ENCODE measurements at regions not wholly inside any gene's neighbourhood (a gene's known extent, or its start where the extent isn't known, plus 50 kb on each side); places are given as distances from the start of the nearest gene placed in this dataset.

DNA sequence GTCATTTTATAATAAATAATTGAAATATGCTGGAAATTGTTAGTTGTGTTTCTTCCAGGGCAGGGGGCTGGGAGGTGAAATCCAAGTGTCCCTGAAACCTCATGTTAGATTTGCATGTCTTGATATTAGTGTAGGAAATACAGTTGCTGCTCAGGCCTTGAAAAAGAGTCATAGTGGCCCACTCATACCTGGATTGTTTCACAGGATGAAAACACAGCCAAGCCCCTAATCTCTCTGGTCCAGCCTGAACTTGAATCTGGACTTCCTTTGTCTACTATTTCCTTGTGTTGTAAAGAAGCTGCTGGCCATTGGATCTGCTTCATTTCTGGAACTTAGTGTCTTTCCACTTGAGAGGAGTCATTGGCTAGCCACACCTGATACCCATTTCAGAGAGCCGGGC lies 108.8 kb upstream of the JARID2 start:
- no peak for DNase-seq (ENCODE audit: low read depth, low spot score)
- in situ Hi-C loops (cut with HindIII; ENCODE audit: low sequenced_read_pairs): no loop called here
- H3K4me3 ChIP-seq (ENCODE audit: low read depth, low read length): no peak overlapping the region
- no peak for TF ChIP-seq CTCF (IDR thresholded peaks at IDR 0.05; ENCODE audit: low read depth, low read length)

GRCh38 chr6:15143086-15143485 lies 102.8 kb upstream of the JARID2 start:
- H3K4me3 ChIP-seq (ENCODE audit: low read depth, low read length): no peak overlapping the region
- TF ChIP-seq CTCF (IDR thresholded peaks at IDR 0.05; ENCODE audit: low read depth, low read length): no peak
- no peak for DNase-seq (ENCODE audit: low read depth, low spot score)
- in situ Hi-C loops (cut with HindIII; ENCODE audit: low sequenced_read_pairs): no loop called here

GRCh38 chr6:15143540-15143939 lies 102.3 kb upstream of the JARID2 start:
- TF ChIP-seq CTCF (IDR thresholded peaks at IDR 0.05; ENCODE audit: low read depth, low read length): no peak
- no peak for DNase-seq (ENCODE audit: low read depth, low spot score)
- in situ Hi-C loops (cut with HindIII; ENCODE audit: low sequenced_read_pairs): no loop called here
- no peak overlapping the region for H3K4me3 ChIP-seq (ENCODE audit: low read depth, low read length)

DNA sequence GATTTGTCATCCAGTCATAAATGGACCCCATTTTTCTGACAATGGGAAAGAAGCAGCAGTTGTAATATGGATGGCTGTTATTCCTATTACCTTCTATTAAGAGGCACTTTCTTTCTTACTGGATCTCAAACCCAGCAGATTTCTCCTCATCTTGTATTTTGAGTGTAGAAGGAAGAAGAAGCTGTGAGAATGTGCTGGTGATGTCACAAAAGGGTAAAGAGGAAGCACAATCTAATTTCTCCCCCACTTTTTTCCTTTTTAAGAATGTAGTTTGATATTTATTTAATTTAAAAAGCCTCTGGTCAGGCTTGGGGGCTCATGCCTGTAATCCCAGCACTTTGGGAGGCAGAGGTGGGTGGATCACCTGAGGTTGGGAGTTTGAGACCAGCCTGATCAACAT lies 100.0 kb upstream of the JARID2 start:
- in situ Hi-C loops (cut with HindIII; ENCODE audit: low sequenced_read_pairs): no loop called here
- TF ChIP-seq CTCF (IDR thresholded peaks at IDR 0.05; ENCODE audit: low read depth, low read length): no peak
- H3K4me3 ChIP-seq (ENCODE audit: low read depth, low read length): no peak overlapping the region
- no peak for DNase-seq (ENCODE audit: low read depth, low spot score)

GRCh38 chr6:15147827-15148226 lies 98.0 kb upstream of the JARID2 start:
- in situ Hi-C loops (cut with HindIII; ENCODE audit: low sequenced_read_pairs): no loop called here
- TF ChIP-seq CTCF (IDR thresholded peaks at IDR 0.05; ENCODE audit: low read depth, low read length): no peak
- DNase-seq (ENCODE audit: low read depth, low spot score): no peak
- no peak overlapping the region for H3K4me3 ChIP-seq (ENCODE audit: low read depth, low read length)

DNA sequence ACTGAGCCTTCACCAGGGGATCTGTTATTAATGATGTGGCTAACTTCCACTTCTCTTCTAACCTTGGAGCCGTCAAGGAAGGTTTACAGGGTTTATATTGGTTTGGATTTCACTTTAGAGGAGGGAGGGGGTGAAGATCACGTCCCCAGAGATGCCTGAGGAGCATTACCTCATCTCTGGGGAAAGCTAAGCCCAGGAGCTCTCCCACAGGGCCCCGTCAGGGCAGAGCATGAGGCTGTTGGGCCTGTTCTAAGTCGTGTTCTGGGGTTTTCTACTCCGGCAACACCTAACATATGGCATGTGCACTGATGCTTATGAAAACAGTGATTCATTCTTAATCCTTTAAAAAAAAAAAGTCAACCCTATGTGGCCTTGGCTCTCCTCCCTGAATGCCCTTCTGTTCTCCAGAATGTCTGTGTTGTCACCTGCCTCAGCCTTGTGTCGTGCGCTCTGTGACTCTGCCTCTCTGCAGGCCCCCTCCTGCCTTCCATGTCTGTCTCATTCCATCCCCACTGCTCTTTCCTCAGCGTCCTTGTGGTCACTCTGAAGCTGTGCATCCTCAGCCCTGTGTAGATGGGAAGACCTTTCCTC lies 97.4 kb upstream of the JARID2 start:
- TF ChIP-seq CTCF (IDR thresholded peaks at IDR 0.05; ENCODE audit: low read depth, low read length): peak; percentile 20
- peak; percentile 84 for DNase-seq (ENCODE audit: low read depth, low spot score)
- in situ Hi-C loops (cut with HindIII; ENCODE audit: low sequenced_read_pairs): no loop called here
- no peak overlapping the region for H3K4me3 ChIP-seq (ENCODE audit: low read depth, low read length)

DNA sequence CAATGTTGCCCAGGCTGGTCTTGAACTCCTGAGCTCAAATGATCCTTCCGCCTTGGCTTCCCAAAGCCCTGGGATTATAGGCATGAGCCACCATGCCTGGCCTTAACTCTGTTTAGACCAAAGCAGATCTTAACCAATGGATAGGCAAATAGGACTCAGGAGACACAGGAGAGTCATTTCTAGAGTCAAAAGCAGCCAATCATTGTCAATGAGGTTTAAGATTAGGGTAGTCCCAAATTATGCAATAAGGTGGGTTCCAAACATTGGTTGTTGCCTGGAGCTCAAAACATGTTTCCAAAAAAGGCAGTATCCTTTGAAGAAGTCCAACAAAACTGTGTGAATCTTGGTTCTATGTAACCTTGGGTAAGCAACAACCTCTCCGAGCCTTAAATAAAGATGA lies 95.7 kb upstream of the JARID2 start:
- no peak for TF ChIP-seq CTCF (IDR thresholded peaks at IDR 0.05; ENCODE audit: low read depth, low read length)
- in situ Hi-C loops (cut with HindIII; ENCODE audit: low sequenced_read_pairs): no loop called here
- H3K4me3 ChIP-seq (ENCODE audit: low read depth, low read length): no peak overlapping the region
- no peak for DNase-seq (ENCODE audit: low read depth, low spot score)

All from astrocyte of the spinal cord (primary cell).